HEK293 (cell line): ENCODE measurements at regions not wholly inside any gene's neighbourhood (a gene's known extent, or its start where the extent isn't known, plus 50 kb on each side); places are given as distances from the start of the nearest gene placed in this dataset.

Source experiments
- AEBP2 ChIP-seq: fragments of 450-650 bp; formaldehyde crosslinking; IDR thresholded peaks from 2 replicates; pipeline ENCODE4 v1.5.1; 2016; ENCODE audit warnings: missing biosample characterization, missing genetic modification characterization, borderline replicate concordance
- MZF1 ChIP-seq: fragments of 450-650 bp; formaldehyde crosslinking; IDR thresholded peaks from 2 replicates; pipeline ENCODE4 v1.5.1; 2017; ENCODE audit warnings: missing biosample characterization, missing genetic modification characterization, borderline replicate concordance
- ZBTB7A ChIP-seq: fragments of 450-650 bp; formaldehyde crosslinking; IDR thresholded peaks from 2 replicates; pipeline ENCODE4 v1.5.1; 2016; ENCODE audit warnings: low read depth, missing biosample characterization, missing genetic modification characterization
- ZNF404 ChIP-seq: fragments of 450-650 bp; formaldehyde crosslinking; IDR thresholded peaks from 2 replicates; pipeline ENCODE4 v1.5.1; 2017; ENCODE audit warnings: missing biosample characterization, missing genetic modification characterization
- ZNF514 ChIP-seq: fragments of 450-650 bp; formaldehyde crosslinking; IDR thresholded peaks from 2 replicates; pipeline ENCODE4 v1.5.1; 2016; ENCODE audit warnings: missing biosample characterization, missing genetic modification characterization
- ZNF701 ChIP-seq: fragments of 450-650 bp; formaldehyde crosslinking; IDR thresholded peaks from 2 replicates; pipeline ENCODE4 v1.5.1; 2016; ENCODE audit warnings: missing biosample characterization, missing genetic modification characterization
- TF ChIP-seq, protein P1 (sequence below): fragments of 450-650 bp; formaldehyde crosslinking; IDR thresholded peaks from 2 replicates; pipeline ENCODE4 v1.5.1; 2016; ENCODE audit warnings: missing biosample characterization, missing genetic modification characterization

DNA sequence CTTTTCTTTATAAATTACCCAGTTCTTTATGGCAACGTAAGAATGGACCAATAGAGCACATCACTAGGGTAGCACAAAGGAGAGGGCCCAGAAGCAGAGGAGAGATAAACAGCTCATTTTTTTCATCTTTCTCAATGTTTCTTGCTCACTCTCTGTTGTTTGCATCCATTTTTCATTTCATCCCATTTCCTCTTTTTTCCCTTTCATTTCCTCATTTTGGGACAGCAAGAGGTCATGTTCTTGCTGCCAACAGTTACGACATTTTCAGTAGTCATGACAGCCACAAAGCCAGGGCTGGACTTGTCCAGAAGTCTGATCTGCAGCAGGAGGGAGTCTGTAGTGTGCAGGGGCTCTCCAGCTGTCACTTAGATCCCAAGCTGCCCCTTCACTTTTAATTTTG is 52.7 kb upstream of the CYP1B1 start:
- TF ChIP-seq ZNF514 (tag by site-specific recombination) (no peak), AEBP2 (no peak), ZBTB7A (tag by site-specific recombination) (no peak), ZNF701 (no peak), MZF1 (tag by site-specific recombination) (no peak), ZNF404 (tag by site-specific recombination) (no peak)
- TF ChIP-seq, protein P1, sequence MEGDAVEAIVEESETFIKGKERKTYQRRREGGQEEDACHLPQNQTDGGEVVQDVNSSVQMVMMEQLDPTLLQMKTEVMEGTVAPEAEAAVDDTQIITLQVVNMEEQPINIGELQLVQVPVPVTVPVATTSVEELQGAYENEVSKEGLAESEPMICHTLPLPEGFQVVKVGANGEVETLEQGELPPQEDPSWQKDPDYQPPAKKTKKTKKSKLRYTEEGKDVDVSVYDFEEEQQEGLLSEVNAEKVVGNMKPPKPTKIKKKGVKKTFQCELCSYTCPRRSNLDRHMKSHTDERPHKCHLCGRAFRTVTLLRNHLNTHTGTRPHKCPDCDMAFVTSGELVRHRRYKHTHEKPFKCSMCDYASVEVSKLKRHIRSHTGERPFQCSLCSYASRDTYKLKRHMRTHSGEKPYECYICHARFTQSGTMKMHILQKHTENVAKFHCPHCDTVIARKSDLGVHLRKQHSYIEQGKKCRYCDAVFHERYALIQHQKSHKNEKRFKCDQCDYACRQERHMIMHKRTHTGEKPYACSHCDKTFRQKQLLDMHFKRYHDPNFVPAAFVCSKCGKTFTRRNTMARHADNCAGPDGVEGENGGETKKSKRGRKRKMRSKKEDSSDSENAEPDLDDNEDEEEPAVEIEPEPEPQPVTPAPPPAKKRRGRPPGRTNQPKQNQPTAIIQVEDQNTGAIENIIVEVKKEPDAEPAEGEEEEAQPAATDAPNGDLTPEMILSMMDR (tag by site-specific recombination) = no peak
